Caco-2 (cell line): ENCODE measurements at regions not wholly inside any gene's neighbourhood (a gene's known extent, or its start where the extent isn't known, plus 50 kb on each side); places are given as distances from the start of the nearest gene placed in this dataset.
"Not testable (repeated sequence)": the region's sequence is repeated elsewhere in the genome, so short reads cannot be mapped to it uniquely, and the experiment has no call there.

Experiments used
- BruUV-seq: library from RNA; stranded (reverse); fragments of 400-500 nt; replicated peaks from 2 replicates; lab custom pipeline; 2021; lab: Mats Ljungman, UMichigan
- CTCF ChIA-PET: fragments of 300-600 bp; sonication (Branson Sonifier 250); formaldehyde crosslinking; loops from one replicate; lab custom pipeline; 2022; ENCODE audit warnings: antibody characterized with exemption; lab: Charles Lee
- POLR2A ChIA-PET: fragments of 300-600 bp; sonication (Branson Sonifier 250); formaldehyde crosslinking; loops from one replicate; lab custom pipeline; 2022; ENCODE audit warnings: antibody characterized with exemption; lab: Charles Lee
- DNase-seq, 2 experiments: peaks; one replicate each; pipeline versions ENCODE4 v3.0.0 to v3.0.0-alpha.2; 2020 to 2022
- H3K27me3 ChIP-seq: replicated peaks from 2 replicates; pipeline ENCODE4 v1.6.0; 2011; ENCODE audit warnings: low read length; ENCODE audit not compliant: control insufficient read depth, insufficient read depth
- H3K36me3 ChIP-seq: 2 replicates; pipeline ENCODE4 v1.5.1; 2011; ENCODE audit warnings: low read length; ENCODE audit not compliant: control insufficient read depth, insufficient read depth
- H3K4me1 ChIP-seq: fragments of 250-450 bp; sonication (Bioruptor Pico); 2 replicates; pipeline ENCODE4 v1.5.1; 2020; ENCODE audit warnings: mild to moderate bottlenecking
- H3K4me3 ChIP-seq: 2 replicates; pipeline ENCODE4 v1.5.1; 2011; ENCODE audit warnings: low read depth, mild to moderate bottlenecking, control low read depth, low read length
- H3K9me3 ChIP-seq: fragments of 250-450 bp; sonication (Bioruptor Pico); 2 replicates; pipeline ENCODE4 v1.5.1; 2020; ENCODE audit warnings: mild to moderate bottlenecking, moderate library complexity
- H3K27ac Mint-ChIP-seq: one replicate; pipeline ENCODE4 v1.8.0; 2022; ENCODE audit warnings: mixed read lengths; ENCODE audit not compliant: unreplicated experiment
- H3K27me3 Mint-ChIP-seq: one replicate; pipeline ENCODE4 v1.8.0; 2022; ENCODE audit warnings: mixed read lengths; ENCODE audit not compliant: insufficient read depth, unreplicated experiment
- H3K36me3 Mint-ChIP-seq: one replicate; pipeline ENCODE4 v1.8.0; 2022; ENCODE audit warnings: mild to moderate bottlenecking, mixed read lengths; ENCODE audit not compliant: insufficient read depth, unreplicated experiment
- H3K4me1 Mint-ChIP-seq: one replicate; pipeline ENCODE4 v1.8.0; 2022; ENCODE audit warnings: low read depth, mixed read lengths; ENCODE audit not compliant: unreplicated experiment
- H3K4me3 Mint-ChIP-seq: one replicate; pipeline ENCODE4 v1.8.0; 2022; ENCODE audit warnings: mild to moderate bottlenecking, moderate library complexity, mixed read lengths; ENCODE audit not compliant: unreplicated experiment
- H3K9me3 Mint-ChIP-seq: one replicate; pipeline ENCODE4 v1.8.0; 2022; ENCODE audit warnings: mixed read lengths; ENCODE audit not compliant: unreplicated experiment
- CTCF ChIP-seq, 2 experiments: fragments of 200-600 bp in 1 of 2; IDR thresholded peaks; 1 replicate in 1 of 2; 2 replicates in 1 of 2; pipeline versions ENCODE4 v1.5.1 to v1.8.0; 2011 to 2022; ENCODE audit warnings: antibody characterized with exemption in 1 of 2, control low read depth in 1 of 2, inconsistent platforms in 1 of 2, low read depth in 1 of 2, low read length in 1 of 2, mild to moderate bottlenecking in 1 of 2, moderate library complexity in 1 of 2; ENCODE audit not compliant: insufficient read depth in 1 of 2, severe bottlenecking in 1 of 2, unreplicated experiment in 1 of 2
- intact Hi-C: fragments of 100-400 bp; cut with micrococcal nuclease; formaldehyde crosslinking; loops from one replicate; pipeline ENCODE4 v1.10.0; 2022; ENCODE audit not compliant: unreplicated experiment

- Mint-ChIP-seq H3K4me3 (no peak overlapping the region), H3K4me1 (peaks cover 19% of the 10 kb centered on the region), H3K27ac (peak overlapping the region; percentile 85), H3K9me3 (peaks cover 62% of the 10 kb centered on the region), H3K36me3 (peaks cover 6% of the 10 kb centered on the region), H3K27me3 (no peaks in the 10 kb centered on the region)
- TF ChIP-seq CTCF (IDR thresholded peaks at IDR 0.05; ENCODE audit: insufficient read depth in 1 of 2, low read depth in 1 of 2, low read length in 1 of 2, severe bottlenecking in 1 of 2, unreplicated experiment in 1 of 2), result no peak
- intact Hi-C loops, result no loop called here
- ChIA-PET POLR2A (no interaction called here), CTCF (no interaction called here)
- no TSS peak for BruUV-seq
- DNase-seq, result no peak
- H3K36me3 ChIP-seq, result no peaks in the 10 kb centered on the region; the same call in 1 of the 2 replicates
- peaks cover 44% of the 10 kb centered on the region for H3K9me3 ChIP-seq
- peaks cover 27% of the 10 kb centered on the region for H3K4me1 ChIP-seq
- no peak overlapping the region for H3K4me3 ChIP-seq
- no peaks in the 10 kb centered on the region for H3K27me3 ChIP-seq
Observed at GRCh38 chr14:101301011-101301410, 260.3 kb upstream of the DIO3 start.

GRCh38 chr14:101307162-101307561 lies 254.1 kb upstream of the DIO3 start:
- H3K4me1 Mint-ChIP-seq, CTCF ChIA-PET, H3K27me3 Mint-ChIP-seq: not testable (repeated sequence)

GRCh38 chr14:101311186-101311585 lies 250.1 kb upstream of the DIO3 start:
- H3K4me1 Mint-ChIP-seq, intact Hi-C loops, DNase-seq, H3K36me3 ChIP-seq, H3K4me1 ChIP-seq, H3K4me3 Mint-ChIP-seq, POLR2A ChIA-PET, H3K4me3 ChIP-seq, H3K36me3 Mint-ChIP-seq, CTCF ChIA-PET, H3K27me3 Mint-ChIP-seq, H3K27ac Mint-ChIP-seq, H3K27me3 ChIP-seq, BruUV-seq: not testable (repeated sequence)
- peaks cover 30% of the 10 kb centered on the region for H3K9me3 Mint-ChIP-seq
- H3K9me3 ChIP-seq, result peaks cover 12% of the 10 kb centered on the region

More at GRCh38 chr14:101307162-101307561, 254.1 kb upstream of the DIO3 start:
- H3K4me3 Mint-ChIP-seq, H3K9me3 ChIP-seq, H3K36me3 ChIP-seq, intact Hi-C loops, H3K36me3 Mint-ChIP-seq, POLR2A ChIA-PET, H3K4me1 ChIP-seq, DNase-seq, BruUV-seq, H3K4me3 ChIP-seq, H3K27me3 ChIP-seq, H3K27ac Mint-ChIP-seq: not testable (repeated sequence)
- H3K9me3 Mint-ChIP-seq, result peaks cover 15% of the 10 kb centered on the region

- H3K36me3 Mint-ChIP-seq, result peaks cover 3% of the 10 kb centered on the region
- DNase-seq, result no peak
- intact Hi-C loops, result no loop called here
- Histone ChIP-seq H3K9me3 (peaks cover 18% of the 10 kb centered on the region), H3K4me3 (no peak overlapping the region), H3K27me3 (no peaks in the 10 kb centered on the region), H3K36me3 (no peaks in the 10 kb centered on the region), H3K4me1 (no peaks in the 10 kb centered on the region)
- no peak overlapping the region for H3K4me3 Mint-ChIP-seq
- H3K9me3 Mint-ChIP-seq, result peaks cover 49% of the 10 kb centered on the region
- ChIA-PET POLR2A (no interaction called here), CTCF (no interaction called here)
- peaks cover 4% of the 10 kb centered on the region for H3K4me1 Mint-ChIP-seq
- H3K27ac Mint-ChIP-seq, result no peak overlapping the region
- H3K27me3 Mint-ChIP-seq, result no peaks in the 10 kb centered on the region
- no peak for TF ChIP-seq CTCF (IDR thresholded peaks at IDR 0.05; ENCODE audit: insufficient read depth in 1 of 2, low read depth in 1 of 2, low read length in 1 of 2, severe bottlenecking in 1 of 2, unreplicated experiment in 1 of 2)
- BruUV-seq, result no TSS peak
Observed at GRCh38 chr14:101313268-101313667, 248.0 kb upstream of the DIO3 start.
